ENCODE measurements at regions not wholly inside any gene's neighbourhood (a gene's known extent, or its start where the extent isn't known, plus 50 kb on each side); places are given as distances from the start of the nearest gene placed in this dataset.
"Not testable (repeated sequence)": the region's sequence is repeated elsewhere in the genome, so short reads cannot be mapped to it uniquely, and the experiment has no call there.

- DNase-seq (ENCODE audit: low spot score), result not testable (repeated sequence)
Measured at GRCh38 chr16:18148132-18148531, 188.4 kb downstream of the NPIPA8 start.

GRCh38 chr16:18146601-18147142 is 189.9 kb downstream of the NPIPA8 start:
- not testable (repeated sequence) for DNase-seq (ENCODE audit: low spot score)

GRCh38 chr16:18142066-18142465 is 194.5 kb downstream of the NPIPA8 start:
- not testable (repeated sequence) for DNase-seq (ENCODE audit: low spot score)

DNA sequence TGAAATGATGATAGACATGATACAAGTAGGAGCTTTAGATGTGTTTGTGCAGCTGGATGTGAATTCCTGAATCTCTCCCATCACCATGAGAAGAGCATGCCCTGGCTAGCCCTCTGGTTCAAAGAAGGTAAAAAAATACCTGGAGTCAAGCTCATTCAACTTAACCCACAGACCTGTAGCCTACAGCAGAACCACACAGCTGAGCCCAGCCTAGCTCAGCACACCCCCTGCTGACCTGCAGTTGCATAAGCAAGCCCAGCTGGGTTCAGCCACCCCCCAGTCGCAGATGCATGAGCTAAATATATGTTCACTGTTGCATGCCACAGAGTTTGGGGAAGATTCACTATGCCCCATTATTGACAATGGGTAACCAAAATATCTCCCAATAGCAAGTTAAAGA is 200.2 kb downstream of the NPIPA8 start:
- DNase-seq (ENCODE audit: low spot score), result not testable (repeated sequence)

DNA sequence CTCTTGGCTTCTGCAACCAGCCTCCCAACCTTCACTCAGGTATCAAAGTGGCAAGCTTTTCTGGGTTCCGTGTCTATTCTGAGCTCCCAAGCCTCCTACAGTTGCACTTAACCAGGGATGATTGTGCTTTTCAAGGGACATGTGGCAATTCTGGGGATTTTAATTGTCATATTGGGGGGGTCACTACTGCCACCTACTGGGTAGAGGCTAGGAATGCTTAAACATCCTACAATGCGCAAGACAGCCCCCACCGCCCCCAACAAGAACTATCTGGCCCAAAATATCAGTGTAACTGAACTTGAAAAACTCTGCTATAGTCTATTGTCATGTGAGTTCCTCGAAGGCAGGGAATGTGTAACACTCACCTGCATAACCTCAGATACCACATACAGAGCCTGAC is 201.5 kb downstream of the NPIPA8 start:
- DNase-seq (ENCODE audit: low spot score), result not testable (repeated sequence)

- DNase-seq (ENCODE audit: low spot score), result not testable (repeated sequence)
Measured at GRCh38 chr16:18131587-18131986, 204.9 kb downstream of the NPIPA8 start.

DNA sequence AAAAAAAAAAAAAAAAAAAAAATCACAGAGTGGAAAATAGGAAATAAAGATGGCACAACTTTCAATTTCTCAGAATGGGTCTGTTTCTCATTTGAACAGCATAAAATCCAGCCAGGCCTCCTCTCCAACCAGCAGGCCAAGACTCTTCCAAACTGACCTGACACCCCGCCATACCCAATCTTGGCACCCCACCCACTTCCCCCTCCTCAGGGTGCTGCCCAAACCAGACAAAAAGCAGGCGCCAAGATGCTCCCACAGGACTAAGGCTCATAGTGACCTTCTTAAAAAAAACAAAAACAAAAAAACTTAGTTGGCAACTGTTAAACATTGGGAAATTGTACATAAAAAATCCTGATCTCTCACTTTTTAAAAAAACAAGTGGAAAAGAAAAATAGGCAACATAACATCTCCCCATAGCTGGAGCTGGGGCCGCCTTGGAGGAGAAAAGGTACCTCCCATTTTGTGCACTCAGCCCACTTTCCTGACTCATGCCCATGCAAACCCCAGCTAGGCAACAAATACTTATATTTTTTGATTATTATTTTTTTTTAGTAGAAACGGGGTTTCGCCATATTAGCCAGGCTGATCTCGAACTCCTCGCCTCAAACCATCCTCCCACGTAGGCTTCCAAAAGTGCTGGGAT is 205.9 kb downstream of the NPIPA8 start:
- DNase-seq (ENCODE audit: low spot score), result not testable (repeated sequence)

DNA sequence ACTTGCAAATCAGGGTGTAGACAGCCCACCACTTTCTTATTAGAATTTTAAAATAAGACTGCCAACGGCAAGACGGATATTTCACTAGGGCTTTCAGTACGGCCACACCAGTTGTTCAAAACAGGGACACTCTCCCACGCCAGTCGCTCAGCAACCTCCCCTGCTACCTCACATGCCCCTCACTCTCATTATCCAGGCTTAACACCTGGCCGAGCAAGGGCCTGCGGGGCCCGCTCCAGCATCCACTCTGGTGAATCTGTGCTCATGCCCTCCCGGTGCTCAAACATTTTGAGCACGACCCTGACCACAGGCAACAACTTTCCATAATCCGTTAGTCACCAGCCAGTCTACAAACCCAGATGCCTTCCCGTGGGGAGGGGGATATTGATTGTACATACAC is 209.5 kb downstream of the NPIPA8 start:
- not testable (repeated sequence) for DNase-seq (ENCODE audit: low spot score)

DNA sequence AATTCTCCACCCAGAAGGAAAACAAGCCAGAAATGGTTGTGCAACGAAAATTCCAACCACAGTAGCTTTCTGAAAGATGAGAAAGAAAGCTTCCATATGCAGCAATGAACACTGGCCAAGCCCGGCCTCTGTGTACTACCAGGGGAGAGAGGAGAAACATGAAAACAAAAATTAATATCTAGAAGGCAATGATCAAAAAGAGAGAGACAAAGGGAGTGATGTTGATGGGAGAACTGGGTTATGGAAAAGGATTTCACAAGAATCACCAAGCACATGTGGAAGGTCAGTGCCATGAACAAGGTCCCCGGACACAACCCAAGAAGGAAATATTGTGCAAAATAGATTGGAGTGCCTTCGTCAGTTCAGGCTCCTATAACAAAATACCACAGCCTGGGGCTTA is 217.4 kb downstream of the NPIPA8 start:
- DNase-seq (ENCODE audit: low spot score), result not testable (repeated sequence)

GRCh38 chr16:18118684-18119083 is 217.9 kb downstream of the NPIPA8 start:
- DNase-seq (ENCODE audit: low spot score), result not testable (repeated sequence)

GRCh38 chr16:18118071-18118470 is 218.5 kb downstream of the NPIPA8 start:
- DNase-seq (ENCODE audit: low spot score), result not testable (repeated sequence)

DNA sequence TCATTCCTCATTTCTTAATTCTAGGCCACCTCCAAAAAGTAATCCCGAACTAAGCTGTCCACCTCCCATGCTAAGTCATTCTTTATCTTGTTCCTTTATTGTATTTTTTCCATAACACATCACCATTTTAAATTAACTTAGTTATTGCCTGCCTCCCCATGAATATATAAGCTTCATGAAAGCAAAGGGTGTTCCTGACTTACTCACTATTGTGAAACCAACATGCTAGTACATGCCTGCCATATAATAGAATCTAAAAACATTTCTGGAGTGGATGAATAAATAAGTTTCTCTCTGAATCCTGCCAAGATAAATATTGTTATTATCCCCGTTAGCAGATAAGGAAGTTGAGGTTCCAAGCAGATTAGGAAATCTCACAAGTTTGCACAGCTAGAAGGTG is 232.1 kb downstream of the NPIPA8 start:
- DNase-seq (ENCODE audit: low spot score), result not testable (repeated sequence)

GRCh38 chr16:18101077-18101476 is 235.5 kb downstream of the NPIPA8 start:
- DNase-seq (ENCODE audit: low spot score), result not testable (repeated sequence)

DNA sequence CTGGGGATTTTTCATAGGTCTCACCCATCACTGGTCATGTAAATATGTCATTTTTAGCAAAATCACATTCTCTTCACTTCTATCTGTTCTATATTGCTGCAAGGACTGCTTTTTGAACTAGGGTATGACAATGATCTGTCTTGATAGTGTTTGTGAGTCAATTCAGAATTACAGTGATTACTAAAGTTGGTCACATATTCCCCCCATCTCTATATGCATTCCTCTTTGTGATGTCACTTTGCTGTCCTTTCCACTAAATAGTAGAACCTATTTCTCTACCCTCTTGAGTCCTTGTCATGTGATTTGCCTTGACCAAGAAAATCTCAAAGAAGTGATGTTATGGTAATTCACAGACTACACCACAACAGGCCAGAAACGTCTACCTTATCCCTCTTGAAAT is 243.9 kb downstream of the NPIPA8 start:
- not testable (repeated sequence) for DNase-seq (ENCODE audit: low spot score)

DNA sequence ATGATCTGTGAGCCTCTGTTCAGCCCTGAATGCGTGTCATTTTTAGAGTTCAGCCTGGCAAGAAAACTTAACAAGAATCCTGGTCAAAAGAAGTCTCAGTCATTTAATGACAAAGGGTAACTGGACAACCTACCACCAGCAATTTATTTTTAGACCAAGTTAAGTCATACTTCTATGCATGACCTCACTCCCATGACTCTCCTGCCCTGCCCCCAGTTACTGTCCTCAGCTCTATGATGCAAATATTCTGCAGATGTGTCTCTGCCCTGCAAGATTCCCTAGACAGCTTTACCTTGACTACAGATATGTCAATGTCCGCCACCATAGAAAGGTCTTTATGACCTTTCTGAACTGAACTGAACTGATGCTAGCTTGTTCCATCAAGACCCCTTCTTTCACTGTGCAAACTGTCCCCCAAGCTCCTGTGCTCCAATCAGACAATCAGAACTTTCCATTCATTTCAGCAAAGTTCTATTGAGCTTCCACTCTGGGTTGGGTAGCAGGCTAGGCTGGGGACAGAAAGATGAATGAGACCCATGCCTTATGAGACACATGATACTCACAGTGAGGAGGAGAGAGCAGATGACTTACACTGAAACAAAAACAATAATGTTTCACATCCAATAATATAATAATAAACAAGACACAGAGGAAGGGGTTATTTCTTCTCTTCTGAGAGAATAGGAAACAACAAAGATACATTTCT is 255.7 kb downstream of the NPIPA8 start:
- DNase-seq (ENCODE audit: low spot score), result not testable (repeated sequence)

DNA sequence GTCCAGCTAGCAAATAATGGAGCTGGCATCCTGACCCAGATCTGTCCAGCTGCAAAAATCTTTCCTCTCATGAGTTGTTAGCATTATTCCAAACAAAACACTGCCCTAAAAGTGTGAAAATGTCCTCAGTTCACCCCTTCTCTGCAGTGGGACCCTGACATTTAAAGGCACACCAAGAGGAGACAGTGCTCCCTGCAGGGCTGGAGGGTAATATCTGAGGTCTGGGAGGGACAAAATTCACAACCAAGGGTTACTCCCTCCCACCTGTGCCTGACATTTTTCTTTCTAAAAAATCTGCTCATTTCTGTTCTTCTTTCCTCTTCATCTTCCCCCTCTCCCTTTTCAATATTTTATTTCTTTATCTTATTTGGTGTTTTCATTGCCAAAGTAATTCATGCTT is 258.6 kb downstream of the NPIPA8 start:
- not testable (repeated sequence) for DNase-seq (ENCODE audit: low spot score)

GRCh38 chr16:18072161-18072560 is 264.4 kb downstream of the NPIPA8 start:
- no peak for DNase-seq (ENCODE audit: low spot score)

GRCh38 chr16:18069683-18070082 is 266.9 kb downstream of the NPIPA8 start:
- no peak for DNase-seq (ENCODE audit: low spot score)

GRCh38 chr16:18068477-18068876 is 268.1 kb downstream of the NPIPA8 start:
- DNase-seq (ENCODE audit: low spot score), result no peak

GRCh38 chr16:18062713-18063112 is 273.8 kb downstream of the NPIPA8 start:
- no peak for DNase-seq (ENCODE audit: low spot score)

- no peak for DNase-seq (ENCODE audit: low spot score)
Measured at GRCh38 chr16:18060351-18060750, 276.2 kb downstream of the NPIPA8 start.

DNA sequence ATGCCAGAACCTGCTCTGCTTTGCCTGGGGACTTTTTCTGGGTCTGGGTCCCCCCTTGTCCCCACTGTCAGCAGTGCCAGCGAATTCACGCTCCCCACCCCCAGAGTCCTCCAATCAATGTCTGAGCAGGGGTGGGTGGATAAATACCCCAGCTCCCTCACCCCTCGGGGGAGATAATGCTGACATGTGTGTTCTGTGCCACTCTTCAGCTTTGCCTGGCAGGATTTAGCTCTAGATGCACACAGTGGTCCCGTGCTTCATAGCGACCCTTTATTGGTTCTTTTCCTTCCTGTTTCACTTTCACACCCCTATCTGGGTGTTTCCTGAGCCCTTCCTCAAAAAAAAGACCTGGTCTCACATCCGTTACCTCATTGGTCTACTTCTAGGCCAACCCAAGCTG is 277.0 kb downstream of the NPIPA8 start:
- DNase-seq (ENCODE audit: low spot score), result no peak

DNA sequence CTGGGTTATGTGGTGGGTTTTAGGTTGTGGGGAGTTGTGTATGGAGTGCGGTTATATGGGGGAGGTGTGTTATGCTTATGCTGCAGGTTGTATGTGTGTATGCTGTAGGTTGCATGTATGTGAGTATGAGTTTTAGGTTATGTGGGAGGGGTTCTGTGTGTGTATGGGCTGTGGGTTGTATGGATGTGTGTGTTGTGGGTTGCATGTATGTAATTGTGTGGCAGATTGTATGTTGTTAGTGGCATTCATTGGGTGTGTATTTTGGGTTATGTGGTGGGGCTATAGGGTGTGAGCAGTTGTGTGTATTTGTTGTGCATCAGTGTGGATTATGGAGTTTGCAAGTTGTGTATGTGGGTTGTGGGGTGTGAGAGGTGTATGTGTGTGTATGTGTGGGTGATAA is 277.4 kb downstream of the NPIPA8 start:
- no peak for DNase-seq (ENCODE audit: low spot score)

All from SW480 (cell line).